ENCODE measurements at regions not wholly inside any gene's neighbourhood (a gene's known extent, or its start where the extent isn't known, plus 50 kb on each side); places are given as distances from the start of the nearest gene placed in this dataset.
"Not testable (repeated sequence)": the region's sequence is repeated elsewhere in the genome, so short reads cannot be mapped to it uniquely, and the experiment has no call there.

GRCh38 chr7:13106513-13106912 lies 419.1 kb downstream of the ARL4A start:
- no peaks in the 10 kb centered on the region for H3K27me3 ChIP-seq
- no peak for TF ChIP-seq Cebpa-rat (IDR thresholded peaks at IDR 0.05)
- no peak overlapping the region for H3K27ac ChIP-seq
- H3K4me2 ChIP-seq: no peak overlapping the region
- no peaks in the 10 kb centered on the region for H3K36me3 ChIP-seq
- no peak overlapping the region for H3K4me3 ChIP-seq
- no peak overlapping the region for H3K9ac ChIP-seq
- H3K4me1 ChIP-seq: no peaks in the 10 kb centered on the region
- peaks cover 7% of the 10 kb centered on the region for H3K9me3 ChIP-seq
- no peaks in the 10 kb centered on the region for H4K20me1 ChIP-seq

GRCh38 chr7:13107291-13107690 lies 419.9 kb downstream of the ARL4A start:
- Histone ChIP-seq H3K9me3 (peaks cover 7% of the 10 kb centered on the region), H3K36me3 (no peaks in the 10 kb centered on the region), H4K20me1 (no peaks in the 10 kb centered on the region), H3K27me3 (no peaks in the 10 kb centered on the region), H3K4me1 (no peaks in the 10 kb centered on the region), H3K27ac (no peak overlapping the region), H3K4me2 (no peak overlapping the region), H3K9ac (no peak overlapping the region), H3K4me3 (no peak overlapping the region)
- TF ChIP-seq Cebpa-rat (IDR thresholded peaks at IDR 0.05): no peak

GRCh38 chr7:13108061-13108460 lies 420.6 kb downstream of the ARL4A start:
- Histone ChIP-seq H3K36me3 (no peaks in the 10 kb centered on the region), H3K4me1 (no peaks in the 10 kb centered on the region), H4K20me1 (no peaks in the 10 kb centered on the region), H3K9me3 (peaks cover 7% of the 10 kb centered on the region), H3K27ac (no peak overlapping the region), H3K9ac (no peak overlapping the region), H3K4me2 (no peak overlapping the region), H3K27me3 (no peaks in the 10 kb centered on the region), H3K4me3 (no peak overlapping the region)
- no peak for TF ChIP-seq Cebpa-rat (IDR thresholded peaks at IDR 0.05)

- Histone ChIP-seq H3K9ac (no peak overlapping the region), H4K20me1 (no peaks in the 10 kb centered on the region), H3K4me1 (no peaks in the 10 kb centered on the region), H3K4me2 (no peak overlapping the region), H3K27me3 (no peaks in the 10 kb centered on the region), H3K4me3 (no peak overlapping the region), H3K36me3 (no peaks in the 10 kb centered on the region), H3K9me3 (peaks cover 7% of the 10 kb centered on the region), H3K27ac (no peak overlapping the region)
- TF ChIP-seq Cebpa-rat (IDR thresholded peaks at IDR 0.05): no peak
These were observed 421.8 kb downstream of the ARL4A start for GRCh38 chr7:13109201-13109600.

- H3K4me3 ChIP-seq: no peak overlapping the region
- H3K36me3 ChIP-seq: no peaks in the 10 kb centered on the region
- H4K20me1 ChIP-seq: no peaks in the 10 kb centered on the region
- H3K4me1 ChIP-seq: no peaks in the 10 kb centered on the region
- no peak overlapping the region for H3K4me2 ChIP-seq
- H3K27ac ChIP-seq: no peak overlapping the region
- H3K9me3 ChIP-seq: peaks cover 7% of the 10 kb centered on the region
- no peak overlapping the region for H3K9ac ChIP-seq
- no peaks in the 10 kb centered on the region for H3K27me3 ChIP-seq
- no peak for TF ChIP-seq Cebpa-rat (IDR thresholded peaks at IDR 0.05)
These were observed 422.7 kb downstream of the ARL4A start for GRCh38 chr7:13110107-13110506.

- Histone ChIP-seq H3K36me3 (no peaks in the 10 kb centered on the region), H3K9ac (no peak overlapping the region), H3K27me3 (no peaks in the 10 kb centered on the region), H3K4me3 (no peak overlapping the region), H3K4me1 (no peaks in the 10 kb centered on the region), H3K9me3 (peaks cover 7% of the 10 kb centered on the region), H3K4me2 (no peak overlapping the region), H3K27ac (no peak overlapping the region), H4K20me1 (no peaks in the 10 kb centered on the region)
- no peak for TF ChIP-seq Cebpa-rat (IDR thresholded peaks at IDR 0.05)
These were observed 423.8 kb downstream of the ARL4A start for GRCh38 chr7:13111230-13111629.

GRCh38 chr7:13114240-13114639 lies 426.8 kb downstream of the ARL4A start:
- H3K27ac ChIP-seq, H3K4me3 ChIP-seq, H3K4me1 ChIP-seq, H3K9me3 ChIP-seq, H3K4me2 ChIP-seq, H3K36me3 ChIP-seq, H3K9ac ChIP-seq, H3K27me3 ChIP-seq, H4K20me1 ChIP-seq: not testable (repeated sequence)

GRCh38 chr7:13115157-13115772 lies 427.8 kb downstream of the ARL4A start:
- Histone ChIP-seq H3K4me1 (no peaks in the 10 kb centered on the region), H3K27ac (no peak overlapping the region), H3K4me2 (no peak overlapping the region), H3K4me3 (no peak overlapping the region), H3K36me3 (no peaks in the 10 kb centered on the region), H4K20me1 (no peaks in the 10 kb centered on the region), H3K9me3 (no peaks in the 10 kb centered on the region), H3K27me3 (no peaks in the 10 kb centered on the region), H3K9ac (no peak overlapping the region)
- no peak for TF ChIP-seq Cebpa-rat (IDR thresholded peaks at IDR 0.05)

GRCh38 chr7:13115855-13116254 lies 428.4 kb downstream of the ARL4A start:
- H3K9me3 ChIP-seq: no peaks in the 10 kb centered on the region
- H4K20me1 ChIP-seq: no peaks in the 10 kb centered on the region
- H3K27ac ChIP-seq: no peak overlapping the region
- TF ChIP-seq Cebpa-rat (IDR thresholded peaks at IDR 0.05): no peak
- H3K4me3 ChIP-seq: no peak overlapping the region
- H3K36me3 ChIP-seq: no peaks in the 10 kb centered on the region
- no peak overlapping the region for H3K4me2 ChIP-seq
- no peaks in the 10 kb centered on the region for H3K27me3 ChIP-seq
- H3K9ac ChIP-seq: no peak overlapping the region
- H3K4me1 ChIP-seq: no peaks in the 10 kb centered on the region

- Histone ChIP-seq H3K4me3 (no peak overlapping the region), H3K36me3 (no peaks in the 10 kb centered on the region), H3K4me1 (no peaks in the 10 kb centered on the region), H3K4me2 (no peak overlapping the region), H3K27ac (no peak overlapping the region), H4K20me1 (no peaks in the 10 kb centered on the region), H3K27me3 (no peaks in the 10 kb centered on the region), H3K9me3 (no peaks in the 10 kb centered on the region), H3K9ac (no peak overlapping the region)
- TF ChIP-seq Cebpa-rat (IDR thresholded peaks at IDR 0.05): no peak
These were observed 429.7 kb downstream of the ARL4A start for GRCh38 chr7:13117103-13117502.

- no peak overlapping the region for H3K9ac ChIP-seq
- no peaks in the 10 kb centered on the region for H3K27me3 ChIP-seq
- no peak for TF ChIP-seq Cebpa-rat (IDR thresholded peaks at IDR 0.05)
- H3K4me2 ChIP-seq: no peak overlapping the region
- H3K36me3 ChIP-seq: no peaks in the 10 kb centered on the region
- no peaks in the 10 kb centered on the region for H3K4me1 ChIP-seq
- H3K27ac ChIP-seq: no peak overlapping the region
- H3K4me3 ChIP-seq: no peak overlapping the region
- H4K20me1 ChIP-seq: no peaks in the 10 kb centered on the region
- H3K9me3 ChIP-seq: no peaks in the 10 kb centered on the region
These were observed 430.2 kb downstream of the ARL4A start for GRCh38 chr7:13117592-13117991.

- not testable (repeated sequence) for H4K20me1 ChIP-seq, H3K4me1 ChIP-seq, H3K27ac ChIP-seq, H3K27me3 ChIP-seq, H3K9me3 ChIP-seq, H3K4me3 ChIP-seq, H3K9ac ChIP-seq, H3K4me2 ChIP-seq, H3K36me3 ChIP-seq
These were observed 437.2 kb downstream of the ARL4A start for GRCh38 chr7:13124629-13125028.

Measured in BLaER1 (cell line).